Kidney epithelial cell (primary cell): ENCODE measurements at regions not wholly inside any gene's neighbourhood (a gene's known extent, or its start where the extent isn't known, plus 50 kb on each side); places are given as distances from the start of the nearest gene placed in this dataset.
"Not testable (repeated sequence)": the region's sequence is repeated elsewhere in the genome, so short reads cannot be mapped to it uniquely, and the experiment has no call there.

Experiments used
- DNase-seq: peaks from one replicate; pipeline ENCODE4 v3.0.0-alpha.2; 2010; ENCODE audit warnings: low read depth
- H3K27me3 ChIP-seq: 2 replicates; pipeline ENCODE4 v1.6.0; 2011; ENCODE audit warnings: low read length; ENCODE audit not compliant: control insufficient read depth, insufficient read depth
- H3K36me3 ChIP-seq: 2 replicates; pipeline ENCODE4 v1.5.1; 2011; ENCODE audit warnings: low read length; ENCODE audit not compliant: control insufficient read depth, insufficient read depth
- H3K4me3 ChIP-seq: 2 replicates; pipeline ENCODE4 v1.5.1; 2011; ENCODE audit warnings: low read depth, mild to moderate bottlenecking, control low read depth, low read length
- TF ChIP-seq, protein P1 (sequence below): IDR thresholded peaks from 2 replicates; pipeline ENCODE4 v1.5.1; 2011; ENCODE audit warnings: mild to moderate bottlenecking, moderate library complexity, low read length, control low read depth, inconsistent platforms; ENCODE audit not compliant: insufficient read depth, poor library complexity, severe bottlenecking

GRCh38 chr1:234953655-234954405 lies 174.8 kb downstream of the TOMM20 start:
- TF ChIP-seq, protein P1, sequence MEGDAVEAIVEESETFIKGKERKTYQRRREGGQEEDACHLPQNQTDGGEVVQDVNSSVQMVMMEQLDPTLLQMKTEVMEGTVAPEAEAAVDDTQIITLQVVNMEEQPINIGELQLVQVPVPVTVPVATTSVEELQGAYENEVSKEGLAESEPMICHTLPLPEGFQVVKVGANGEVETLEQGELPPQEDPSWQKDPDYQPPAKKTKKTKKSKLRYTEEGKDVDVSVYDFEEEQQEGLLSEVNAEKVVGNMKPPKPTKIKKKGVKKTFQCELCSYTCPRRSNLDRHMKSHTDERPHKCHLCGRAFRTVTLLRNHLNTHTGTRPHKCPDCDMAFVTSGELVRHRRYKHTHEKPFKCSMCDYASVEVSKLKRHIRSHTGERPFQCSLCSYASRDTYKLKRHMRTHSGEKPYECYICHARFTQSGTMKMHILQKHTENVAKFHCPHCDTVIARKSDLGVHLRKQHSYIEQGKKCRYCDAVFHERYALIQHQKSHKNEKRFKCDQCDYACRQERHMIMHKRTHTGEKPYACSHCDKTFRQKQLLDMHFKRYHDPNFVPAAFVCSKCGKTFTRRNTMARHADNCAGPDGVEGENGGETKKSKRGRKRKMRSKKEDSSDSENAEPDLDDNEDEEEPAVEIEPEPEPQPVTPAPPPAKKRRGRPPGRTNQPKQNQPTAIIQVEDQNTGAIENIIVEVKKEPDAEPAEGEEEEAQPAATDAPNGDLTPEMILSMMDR, result no peak
- no peak overlapping the region for H3K4me3 ChIP-seq
- H3K36me3 ChIP-seq, result no peaks in the 10 kb centered on the region
- H3K27me3 ChIP-seq, result no peaks in the 10 kb centered on the region
- DNase-seq, result no peak

GRCh38 chr1:234950598-234950997 lies 178.0 kb downstream of the TOMM20 start:
- Histone ChIP-seq H3K36me3 (no peaks in the 10 kb centered on the region), H3K4me3 (no peak overlapping the region), H3K27me3 (no peaks in the 10 kb centered on the region)
- no peak for DNase-seq
- TF ChIP-seq, protein P1, result no peak

- H3K4me3 ChIP-seq, H3K36me3 ChIP-seq, DNase-seq: not testable (repeated sequence)
Measured at GRCh38 chr1:234949528-234949927, 179.1 kb downstream of the TOMM20 start.

DNA sequence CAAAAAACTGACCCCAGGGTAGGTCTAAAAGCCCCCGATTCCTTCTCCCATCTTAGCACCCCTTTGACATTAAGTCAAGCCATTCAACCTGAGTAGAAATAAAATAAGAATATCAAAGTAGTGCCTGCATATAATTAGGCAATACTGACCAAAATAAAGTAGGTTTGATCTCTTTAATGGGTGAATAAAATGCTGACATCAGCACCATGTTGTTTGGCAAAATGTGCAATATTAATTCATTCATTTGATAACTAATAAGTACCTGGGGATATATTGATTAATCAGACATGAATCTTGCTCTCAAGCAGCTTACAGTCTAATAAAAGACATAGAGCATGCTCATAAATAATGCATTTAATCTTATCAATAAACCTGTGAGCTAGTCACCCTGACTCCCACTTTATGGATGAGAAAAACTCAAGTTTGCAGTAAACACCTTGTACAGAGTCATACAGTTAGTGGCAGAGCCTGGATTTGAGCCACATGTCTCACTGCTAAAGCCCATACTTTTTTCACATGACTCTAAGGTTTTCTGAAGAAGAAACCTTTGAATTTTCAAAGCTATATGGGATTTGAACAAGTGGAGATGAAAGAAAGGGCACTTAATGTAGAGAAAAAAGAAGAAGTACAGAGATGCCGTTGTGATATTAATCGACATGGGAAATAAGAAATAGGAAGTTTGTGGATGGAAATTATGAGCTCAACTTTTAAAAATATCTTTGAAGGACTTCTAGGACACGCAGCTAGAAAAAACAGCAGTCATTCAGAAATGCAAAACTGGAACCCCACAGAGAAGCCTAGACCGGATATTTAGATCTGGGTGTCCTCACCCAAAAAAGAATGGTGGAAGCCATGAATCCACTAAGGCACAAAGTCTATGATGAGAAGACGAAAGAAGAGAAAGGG lies 183.9 kb downstream of the TOMM20 start:
- TF ChIP-seq, protein P1, result no peak
- Histone ChIP-seq H3K27me3 (no peaks in the 10 kb centered on the region), H3K36me3 (no peaks in the 10 kb centered on the region), H3K4me3 (no peak overlapping the region)
- DNase-seq, result no peak

More at GRCh38 chr1:234949528-234949927, 179.1 kb downstream of the TOMM20 start:
- H3K27me3 ChIP-seq, result not testable (repeated sequence)

DNA sequence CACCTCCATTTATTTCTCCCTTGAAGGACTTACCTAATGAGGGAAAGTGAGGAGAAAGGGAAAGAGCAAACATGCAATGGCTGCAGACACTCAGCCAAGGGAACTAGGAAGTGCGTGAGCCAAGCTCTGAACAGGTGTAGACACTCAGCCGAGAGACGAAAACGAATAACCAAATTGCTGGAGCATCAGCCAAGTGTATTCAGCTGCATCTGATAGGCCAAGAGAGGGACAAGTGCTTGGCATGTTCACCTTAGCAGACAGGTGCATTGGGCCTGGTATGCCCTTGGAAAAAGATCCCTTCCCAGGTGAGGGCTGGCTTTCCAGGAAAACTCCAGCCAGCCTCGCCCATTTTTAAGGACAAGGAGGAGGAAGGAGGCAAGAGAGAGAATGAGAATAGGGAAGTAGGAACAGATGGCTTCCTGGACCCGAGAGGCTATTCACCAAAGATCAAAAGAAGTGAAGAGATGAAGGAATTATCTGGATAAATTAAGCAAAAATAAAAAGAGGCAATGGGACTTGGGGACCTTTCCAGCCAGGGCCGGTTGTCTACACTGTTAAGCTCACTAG lies 184.7 kb downstream of the TOMM20 start:
- DNase-seq, result no peak
- TF ChIP-seq, protein P1, result no peak

GRCh38 chr1:234942879-234943506 lies 185.6 kb downstream of the TOMM20 start:
- TF ChIP-seq, protein P1, result no peak
- H3K36me3 ChIP-seq, result no peaks in the 10 kb centered on the region
- H3K4me3 ChIP-seq, result no peak overlapping the region
- no peaks in the 10 kb centered on the region for H3K27me3 ChIP-seq
- DNase-seq, result no peak

More for the DNA sequence above, 184.7 kb downstream of the TOMM20 start:
- H3K36me3 ChIP-seq, result no peaks in the 10 kb centered on the region
- no peak overlapping the region for H3K4me3 ChIP-seq
- no peaks in the 10 kb centered on the region for H3K27me3 ChIP-seq
